ENCODE measurements at regions not wholly inside any gene's neighbourhood (a gene's known extent, or its start where the extent isn't known, plus 50 kb on each side); places are given as distances from the start of the nearest gene placed in this dataset.

DNA sequence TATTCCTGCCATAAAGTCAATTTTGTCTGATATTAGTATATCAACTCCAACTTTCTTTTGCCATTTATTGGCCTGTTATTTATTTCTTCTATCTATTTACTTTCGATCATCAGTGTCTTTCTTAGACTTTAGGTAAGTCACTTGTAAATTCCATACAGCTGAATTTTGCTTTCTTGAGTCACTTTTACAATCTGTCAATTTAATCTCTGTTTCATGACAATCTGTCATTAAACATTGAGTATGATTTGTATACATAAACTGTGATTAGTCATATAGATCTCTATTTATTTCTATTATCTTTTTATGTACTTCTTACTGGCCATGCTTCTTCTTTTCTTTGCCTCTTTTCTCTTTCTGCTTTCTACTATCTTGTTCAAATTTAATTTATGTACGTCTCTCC is 160.1 kb downstream of the TMA16 start:
- H3K9me3 ChIP-seq = peaks cover 3% of the 10 kb centered on the region
- TF ChIP-seq CTCF (IDR thresholded peaks at IDR 0.05) = no peak

GRCh38 chr4:163660636-163661035 is 166.1 kb downstream of the TMA16 start:
- no peak for TF ChIP-seq CTCF (IDR thresholded peaks at IDR 0.05)
- peaks cover 1% of the 10 kb centered on the region for H3K9me3 ChIP-seq
- no peaks in the 10 kb centered on the region for H3K36me3 ChIP-seq
- H3K27ac ChIP-seq = no peak overlapping the region
- no peaks in the 10 kb centered on the region for H3K4me1 ChIP-seq (ENCODE audit: control insufficient read depth in 1 of 2, low read depth in 2 of 2)
- ATAC-seq (ENCODE audit: insufficient number of reproducible peaks, low FRiP score, low read depth) (no peak), DNase-seq (ENCODE audit: low spot score) (no peak)
- no peaks in the 10 kb centered on the region for H3K27me3 ChIP-seq (replicated peaks; ENCODE audit: insufficient read depth)
- no peak overlapping the region for H3K4me3 ChIP-seq

More for the DNA sequence above, 160.1 kb downstream of the TMA16 start:
- ATAC-seq (ENCODE audit: insufficient number of reproducible peaks, low FRiP score, low read depth) (no peak), DNase-seq (ENCODE audit: low spot score) (no peak)
- no peaks in the 10 kb centered on the region for H3K36me3 ChIP-seq
- H3K27ac ChIP-seq = no peak overlapping the region
- H3K4me1 ChIP-seq (ENCODE audit: control insufficient read depth in 1 of 2, low read depth in 2 of 2) = no peaks in the 10 kb centered on the region
- H3K27me3 ChIP-seq (replicated peaks; ENCODE audit: insufficient read depth) = no peaks in the 10 kb centered on the region
- no peak overlapping the region for H3K4me3 ChIP-seq

DNA sequence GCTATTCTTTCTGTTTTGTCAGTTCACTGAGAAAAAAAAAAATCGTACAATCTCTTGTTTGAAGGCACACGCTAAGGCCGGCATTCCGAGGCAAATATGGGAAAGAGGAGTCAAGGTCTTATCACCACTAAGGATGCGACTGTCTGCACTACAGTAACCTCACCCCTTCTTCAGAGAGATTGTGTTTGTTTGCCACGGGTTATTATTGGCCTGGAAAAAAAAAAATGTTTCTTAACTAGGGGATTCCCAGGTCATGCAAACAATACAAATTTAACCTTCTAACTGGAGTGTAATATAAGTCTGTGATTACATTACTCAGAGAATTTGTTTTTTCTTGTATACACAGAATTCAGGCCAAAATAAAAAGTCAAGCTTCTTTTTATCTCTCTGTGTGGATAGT is 168.3 kb downstream of the TMA16 start:
- DNase-seq (ENCODE audit: low spot score) (no peak), ATAC-seq (ENCODE audit: insufficient number of reproducible peaks, low FRiP score, low read depth) (no peak)
- H3K27ac ChIP-seq = no peak overlapping the region
- no peaks in the 10 kb centered on the region for H3K36me3 ChIP-seq
- no peak overlapping the region for H3K4me3 ChIP-seq
- H3K4me1 ChIP-seq (ENCODE audit: control insufficient read depth in 1 of 2, low read depth in 2 of 2) = no peaks in the 10 kb centered on the region
- no peaks in the 10 kb centered on the region for H3K27me3 ChIP-seq (replicated peaks; ENCODE audit: insufficient read depth)
- H3K9me3 ChIP-seq = no peaks in the 10 kb centered on the region
- TF ChIP-seq CTCF (IDR thresholded peaks at IDR 0.05) = no peak

- no peak for ATAC-seq (ENCODE audit: insufficient number of reproducible peaks, low FRiP score, low read depth)
- no peaks in the 10 kb centered on the region for H3K27me3 ChIP-seq (replicated peaks; ENCODE audit: insufficient read depth)
- no peak for TF ChIP-seq CTCF (IDR thresholded peaks at IDR 0.05)
- H3K9me3 ChIP-seq = no peaks in the 10 kb centered on the region
- no peaks in the 10 kb centered on the region for H3K36me3 ChIP-seq
- no peak overlapping the region for H3K27ac ChIP-seq
- no peaks in the 10 kb centered on the region for H3K4me1 ChIP-seq (ENCODE audit: control insufficient read depth in 1 of 2, low read depth in 2 of 2)
- H3K4me3 ChIP-seq = no peak overlapping the region
- no peak for DNase-seq (ENCODE audit: low spot score)
These were observed 169.2 kb downstream of the TMA16 start for GRCh38 chr4:163663454-163664225.

DNA sequence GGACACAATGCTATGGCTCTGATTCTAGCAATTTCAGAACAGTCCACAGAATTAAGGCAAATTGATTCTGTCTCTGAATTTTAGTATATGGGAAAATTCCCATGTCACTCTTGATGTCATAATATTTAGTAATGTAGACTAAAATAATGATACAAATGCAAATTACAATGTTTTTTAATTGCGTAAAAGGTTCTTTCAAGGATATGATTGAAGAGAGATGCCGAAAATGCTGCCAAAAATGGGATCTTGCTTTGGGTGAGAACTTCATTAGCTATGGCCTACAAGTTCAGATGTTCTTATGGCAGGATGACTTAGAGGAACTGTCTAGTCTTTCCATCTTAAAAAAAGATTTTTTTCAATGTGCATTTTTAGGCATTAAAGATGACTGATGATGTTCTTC is 170.6 kb downstream of the TMA16 start:
- ATAC-seq (ENCODE audit: insufficient number of reproducible peaks, low FRiP score, low read depth) (no peak), DNase-seq (ENCODE audit: low spot score) (no peak)
- Histone ChIP-seq H3K27ac (no peak overlapping the region), H3K27me3 (replicated peaks; ENCODE audit: insufficient read depth) (no peaks in the 10 kb centered on the region), H3K36me3 (no peaks in the 10 kb centered on the region), H3K4me1 (ENCODE audit: control insufficient read depth in 1 of 2, low read depth in 2 of 2) (no peaks in the 10 kb centered on the region), H3K9me3 (no peaks in the 10 kb centered on the region), H3K4me3 (no peak overlapping the region)
- no peak for TF ChIP-seq CTCF (IDR thresholded peaks at IDR 0.05)
